H1 (cell line): ENCODE measurements at regions not wholly inside any gene's neighbourhood (a gene's known extent, or its start where the extent isn't known, plus 50 kb on each side); places are given as distances from the start of the nearest gene placed in this dataset.

Source experiments
- CTCF ChIA-PET: fragments of 300-600 bp; sonication (Branson Sonifier 250); formaldehyde crosslinking; loops from one replicate; lab custom pipeline; 2021; ENCODE audit not compliant: partially characterized antibody; lab: Charles Lee
- POLR2A ChIA-PET: fragments of 300-600 bp; sonication (Branson Sonifier 250); formaldehyde crosslinking; loops from one replicate; lab custom pipeline; 2021; ENCODE audit warnings: inconsistent platforms; ENCODE audit not compliant: partially characterized antibody; lab: Charles Lee
- DNase-seq, 2 experiments: peaks; one replicate each; pipeline versions ENCODE4 v3.0.0 to v3.0.0-alpha.2; 2010 to 2022; ENCODE audit warnings: low spot score in 2 of 2, low read depth in 1 of 2, mixed read lengths in 1 of 2
- FAIRE-seq: peaks from 2 replicates; lab custom pipeline; 2011; peaks lifted over from hg19 to GRCh38; lab: Jason Lieb, UNC
- H2AFZ ChIP-seq: 2 replicates; pipeline ENCODE4 v1.8.1; 2012; ENCODE audit warnings: low read length, inconsistent platforms
- H2AK5ac ChIP-seq: 2 replicates; pipeline ENCODE4 v1.6.1; 2013; ENCODE audit warnings: low read depth, low read length
- H2BK120ac ChIP-seq: replicated peaks from 2 replicates; pipeline ENCODE3; 2013; ENCODE audit warnings: low read depth, low read length, inconsistent platforms
- H2BK12ac ChIP-seq: 2 replicates; pipeline ENCODE4 v1.6.1; 2013; ENCODE audit warnings: low read depth, low read length
- H2BK15ac ChIP-seq: 2 replicates; pipeline ENCODE4 v1.6.1; 2013; ENCODE audit warnings: low read length
- H2BK20ac ChIP-seq: 2 replicates; pipeline ENCODE4 v1.6.1; 2013; ENCODE audit warnings: low read length
- H2BK5ac ChIP-seq: 2 replicates; pipeline ENCODE4 v1.6.1; 2013; ENCODE audit warnings: low read depth, low read length
- H3K14ac ChIP-seq: 2 replicates; pipeline ENCODE4 v1.6.1; 2013; ENCODE audit warnings: inconsistent platforms; ENCODE audit not compliant: insufficient read length
- H3K18ac ChIP-seq: 2 replicates; pipeline ENCODE4 v1.6.1; 2013; ENCODE audit warnings: low read length; ENCODE audit errors: extremely low read depth
- H3K23ac ChIP-seq: 2 replicates; pipeline ENCODE4 v1.6.1; 2013; ENCODE audit warnings: inconsistent platforms; ENCODE audit not compliant: insufficient read length
- H3K23me2 ChIP-seq: 2 replicates; pipeline ENCODE4 v1.6.1; 2013; ENCODE audit warnings: low read depth, low read length
- H3K27ac ChIP-seq: 2 replicates; pipeline ENCODE4 v1.6.1; 2011; ENCODE audit warnings: low read depth, low read length, inconsistent platforms
- H3K27me3 ChIP-seq, 4 experiments: replicated peaks in 1 of 4; 1 replicate in 1 of 4; 2 replicates in 3 of 4; pipeline versions ENCODE4 v1.6.1 to v1.8.1; 2011 to 2013; ENCODE audit warnings: low read length in 3 of 4, mild to moderate bottlenecking in 3 of 4, inconsistent platforms in 2 of 4, mixed read lengths in 2 of 4, moderate library complexity in 1 of 4; ENCODE audit not compliant: control insufficient read depth in 3 of 4, insufficient read depth in 3 of 4; ENCODE audit errors: extremely low read depth in 1 of 4
- H3K36me3 ChIP-seq, 4 experiments: 2 replicates each; pipeline versions ENCODE4 v1.6.1 to v1.8.1; 2011 to 2013; ENCODE audit warnings: mild to moderate bottlenecking in 4 of 4, low read length in 3 of 4, moderate library complexity in 2 of 4, control low read depth in 1 of 4, inconsistent platforms in 1 of 4; ENCODE audit not compliant: insufficient read depth in 4 of 4, control insufficient read depth in 2 of 4
- H3K4ac ChIP-seq: replicated peaks from 2 replicates; pipeline ENCODE3; 2013; ENCODE audit warnings: low read length, low read depth, mixed read lengths, inconsistent platforms; ENCODE audit not compliant: insufficient read length
- H3K4me1 ChIP-seq, 4 experiments: replicated peaks in 1 of 4; 1 replicate in 1 of 4; 2 replicates in 3 of 4; pipeline versions ENCODE4 v1.6.1 to v1.8.1; 2011 to 2013; ENCODE audit warnings: low read length in 3 of 4, inconsistent platforms in 2 of 4, mixed read lengths in 1 of 4; ENCODE audit not compliant: insufficient read depth in 4 of 4, control insufficient read depth in 3 of 4
- H3K4me2 ChIP-seq, 2 experiments: 2 replicates each; pipeline versions ENCODE4 v1.6.1 to v1.8.1; 2011 to 2013; ENCODE audit warnings: low read depth in 2 of 2, low read length in 2 of 2, control low read depth in 1 of 2, inconsistent platforms in 1 of 2, mild to moderate bottlenecking in 1 of 2; ENCODE audit not compliant: insufficient read depth in 1 of 2
- H3K4me3 ChIP-seq, 4 experiments: fragments of 200-600, 300-600 bp in 1 of 4; sonication (generic), shearing (Covaris generic), sonication (Bioruptor Twin) in 1 of 4; 2 replicates each; pipeline versions ENCODE4 v1.5.1 to v1.8.1; 2011 to 2016; ENCODE audit warnings: low read length in 4 of 4, low read depth in 3 of 4, control low read depth in 2 of 4, inconsistent platforms in 2 of 4, mild to moderate bottlenecking in 2 of 4, mixed read lengths in 1 of 4, moderate library complexity in 1 of 4; ENCODE audit not compliant: insufficient read depth in 2 of 4; ENCODE audit errors: extremely low read depth in 1 of 4
- H3K56ac ChIP-seq: replicated peaks from 2 replicates; pipeline ENCODE3; 2013; ENCODE audit warnings: low read depth, mild to moderate bottlenecking, mixed read lengths, low read length, inconsistent platforms; ENCODE audit not compliant: insufficient read length
- H3K79me1 ChIP-seq: 2 replicates; pipeline ENCODE4 v1.6.1; 2013; ENCODE audit warnings: low read depth, low read length, control low read depth
- H3K79me2 ChIP-seq, 2 experiments: 2 replicates each; pipeline versions ENCODE4 v1.6.1 to v1.8.1; 2012 to 2013; ENCODE audit warnings: low read length in 2 of 2, mild to moderate bottlenecking in 2 of 2, inconsistent platforms in 1 of 2; ENCODE audit not compliant: insufficient read depth in 2 of 2, control insufficient read depth in 1 of 2
- H3K9ac ChIP-seq, 4 experiments: replicated peaks in 1 of 4; 1 replicate in 1 of 4; 2 replicates in 3 of 4; pipeline versions ENCODE4 v1.6.1 to v1.8.1; 2011 to 2013; ENCODE audit warnings: low read depth in 3 of 4, low read length in 3 of 4, control low read depth in 2 of 4, mild to moderate bottlenecking in 2 of 4, moderate library complexity in 2 of 4, inconsistent platforms in 1 of 4; ENCODE audit errors: extremely low read depth in 1 of 4
- H3K9me3 ChIP-seq, 2 experiments: 2 replicates each; pipeline versions ENCODE4 v1.6.1 to v1.8.1; 2012 to 2013; ENCODE audit warnings: mild to moderate bottlenecking in 2 of 2, moderate library complexity in 2 of 2, control low read depth in 1 of 2, inconsistent platforms in 1 of 2, low read depth in 1 of 2, low read length in 1 of 2, mixed read lengths in 1 of 2; ENCODE audit not compliant: insufficient read depth in 2 of 2
- H4K20me1 ChIP-seq, 2 experiments: replicated peaks in 1 of 2; 2 replicates each; pipeline versions ENCODE3 to v1.8.1; 2011 to 2013; ENCODE audit warnings: inconsistent platforms in 2 of 2, low read length in 2 of 2, mild to moderate bottlenecking in 1 of 2; ENCODE audit not compliant: insufficient read depth in 2 of 2, control insufficient read depth in 1 of 2
- H4K5ac ChIP-seq: 2 replicates; pipeline ENCODE4 v1.6.1; 2013; ENCODE audit warnings: low read length, low read depth, mixed read lengths, inconsistent platforms; ENCODE audit not compliant: insufficient read length
- H4K8ac ChIP-seq: 2 replicates; pipeline ENCODE4 v1.8.0; 2013; ENCODE audit warnings: mild to moderate bottlenecking, moderate library complexity, low read length, inconsistent platforms; ENCODE audit not compliant: insufficient read depth; ENCODE audit errors: extremely low read depth
- H4K91ac ChIP-seq: replicated peaks from 2 replicates; pipeline ENCODE3; 2013; ENCODE audit warnings: low read length, mixed read lengths, inconsistent platforms; ENCODE audit not compliant: insufficient read length
- CTCF ChIP-seq, 3 experiments: IDR thresholded peaks; 1 replicate in 2 of 3; 2 replicates in 1 of 3; pipeline versions ENCODE4 v1.5.1 to v1.6.1; 2011; ENCODE audit warnings: low read length in 3 of 3, mild to moderate bottlenecking in 3 of 3, inconsistent platforms in 2 of 3, low read depth in 1 of 3, moderate library complexity in 1 of 3; ENCODE audit not compliant: insufficient read depth in 1 of 3; ENCODE audit errors: control extremely low read depth in 1 of 3
- HDAC6 ChIP-seq: IDR thresholded peaks from one replicate; pipeline ENCODE4 v1.7.1; 2012; ENCODE audit warnings: low read depth, mild to moderate bottlenecking, inconsistent platforms, low read length, moderate library complexity
- POLR2AphosphoS5 ChIP-seq: IDR thresholded peaks from 2 replicates; pipeline ENCODE4 v1.6.1; 2011; ENCODE audit warnings: low read depth, low read length
- RAD21 ChIP-seq, 2 experiments: IDR thresholded peaks in 1 of 2; conservative IDR thresholded peaks in 1 of 2; 2 replicates each; pipeline ENCODE4 v1.6.1; 2011; ENCODE audit warnings: low read depth in 2 of 2, low read length in 2 of 2, improper control_type of control experiment in 1 of 2, inconsistent platforms in 1 of 2, mild to moderate bottlenecking in 1 of 2, moderate library complexity in 1 of 2
- WGBS, 2 experiments: shearing (Covaris generic) in 1 of 2; methylation state at CpG; one replicate each; pipeline versions ENCODE4 v1.1.6 to v1.1.7; 2013 to 2015; ENCODE audit warnings: low lambda C conversion rate in 2 of 2, mixed read lengths in 2 of 2, inconsistent platforms in 1 of 2, low coverage in 1 of 2, missing lambda C conversion rate in 1 of 2; ENCODE audit not compliant: insufficient replicate concordance in 2 of 2, insufficient coverage in 1 of 2, insufficient read length in 1 of 2; ENCODE audit errors: extremely low coverage in 1 of 2, missing lambda C conversion rate in 1 of 2; 5-methylcytosine and 5-hydroxymethylcytosine counted together

- H3K23me2 ChIP-seq = no peaks in the 10 kb centered on the region
- H2BK20ac ChIP-seq = no peak overlapping the region
- no peak overlapping the region for H2AK5ac ChIP-seq
- no peak overlapping the region for H2BK12ac ChIP-seq
- H4K5ac ChIP-seq = no peak overlapping the region
- no peak overlapping the region for H3K18ac ChIP-seq
- H2BK5ac ChIP-seq = no peak overlapping the region
- no peak overlapping the region for H2BK120ac ChIP-seq
- no peak overlapping the region for H3K4me2 ChIP-seq
- peaks cover 0 to 2% (median 0%) of the 10 kb centered on the region in 4 experiments; a peak in 1 of 8 replicates for H3K36me3 ChIP-seq
- H2AFZ ChIP-seq = no peak overlapping the region
- H3K4me1 ChIP-seq = no peaks in the 10 kb centered on the region
- no peaks in the 10 kb centered on the region for H3K79me1 ChIP-seq
- no peak overlapping the region for H4K91ac ChIP-seq
- no peaks in the 10 kb centered on the region for H4K20me1 ChIP-seq
- no peaks in the 10 kb centered on the region for H3K79me2 ChIP-seq
- H3K14ac ChIP-seq = no peak overlapping the region
- H3K9me3 ChIP-seq = no peaks in the 10 kb centered on the region
- TF ChIP-seq RAD21 (IDR thresholded peaks at IDR 0.05 in 1 of 2, conservative IDR thresholded peaks at IDR 0.05 in 1 of 2; ENCODE audit: low read depth in 2 of 2, low read length in 2 of 2) (peak in 1 of 2 experiments; percentile 28; a peak in 2 of 4 replicates), CTCF (IDR thresholded peaks at IDR 0.05; ENCODE audit: control extremely low read depth in 1 of 3, insufficient read depth in 1 of 3, low read depth in 1 of 3, low read length in 3 of 3) (peak in 1 of 3 experiments; percentile 11; a peak in 1 of 4 replicates), POLR2AphosphoS5 (no peak), HDAC6 (no peak)
- TF ChIP-seq, all 59 proteins: peak for 2
- 86% methylated on average over 1 of the region's 1 CpG; no CpG with 5 or more reads in 1 of the 2 experiments for WGBS, 2 experiments
- no peak for FAIRE-seq
- Histone ChIP-seq H4K8ac (no peak overlapping the region), H3K27me3 (no peaks in the 10 kb centered on the region), H3K9ac (no peak overlapping the region), H3K23ac (no peak overlapping the region), H2BK15ac (no peak overlapping the region), H3K4me3 (no peak overlapping the region), H3K27ac (no peak overlapping the region), H3K56ac (no peak overlapping the region), H3K4ac (no peak overlapping the region)
- ChIA-PET POLR2A (interaction anchor here (0.7 kb wide), 1 partner anchor 52 kb away, joined by 3 read pairs; no protein-coding TSS in a partner anchor), CTCF (interaction anchor here (0.8 to 1.6 kb wide), 3 partner anchors 9 to 40 kb away, joined by 3 to 5 read pairs (median 3); no protein-coding TSS in a partner anchor)
- DNase-seq = no peak
Measured at GRCh38 chr10:10315989-10316388, 701.7 kb upstream of the CELF2 start.
